ENCODE measurements at regions not wholly inside any gene's neighbourhood (a gene's known extent, or its start where the extent isn't known, plus 50 kb on each side); places are given as distances from the start of the nearest gene placed in this dataset.
A peak's percentile ranks its signal among the peaks of the same experiment; 100 is the strongest.
"Not testable (repeated sequence)": the region's sequence is repeated elsewhere in the genome, so short reads cannot be mapped to it uniquely, and the experiment has no call there.

DNA sequence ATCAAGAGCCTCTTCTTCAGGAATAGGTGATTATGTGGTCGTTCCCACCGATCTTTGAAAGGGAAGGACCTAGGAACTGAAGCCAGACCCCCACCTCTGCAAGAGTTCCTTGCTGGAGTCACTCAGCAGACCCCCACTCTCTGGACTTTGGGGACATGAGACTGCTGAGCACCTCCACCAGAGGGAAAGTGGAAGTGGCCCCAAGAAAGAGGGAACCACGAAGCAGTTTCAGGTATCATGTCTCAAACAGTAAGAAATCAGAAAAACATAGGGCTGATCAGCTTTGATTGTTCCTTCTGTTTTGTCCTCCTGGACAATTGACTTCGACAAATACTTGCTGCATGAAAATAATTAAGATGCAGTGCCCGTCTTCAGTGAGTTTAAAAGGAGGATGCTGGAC, 84.2 kb upstream of the ADORA2B start:
- DNase-seq (ENCODE audit: low read depth in 2 of 2): not testable (repeated sequence)

- DNase-seq (ENCODE audit: low read depth in 2 of 2): not testable (repeated sequence)
These were observed 80.9 kb upstream of the ADORA2B start for GRCh38 chr17:15864061-15864460.

GRCh38 chr17:15864472-15864871, 80.5 kb upstream of the ADORA2B start:
- DNase-seq (ENCODE audit: low read depth in 2 of 2): not testable (repeated sequence)

GRCh38 chr17:15866015-15866414, 78.9 kb upstream of the ADORA2B start:
- not testable (repeated sequence) for DNase-seq (ENCODE audit: low read depth in 2 of 2)

- not testable (repeated sequence) for DNase-seq (ENCODE audit: low read depth in 2 of 2)
These were observed 77.6 kb upstream of the ADORA2B start for GRCh38 chr17:15867331-15867730.

DNA sequence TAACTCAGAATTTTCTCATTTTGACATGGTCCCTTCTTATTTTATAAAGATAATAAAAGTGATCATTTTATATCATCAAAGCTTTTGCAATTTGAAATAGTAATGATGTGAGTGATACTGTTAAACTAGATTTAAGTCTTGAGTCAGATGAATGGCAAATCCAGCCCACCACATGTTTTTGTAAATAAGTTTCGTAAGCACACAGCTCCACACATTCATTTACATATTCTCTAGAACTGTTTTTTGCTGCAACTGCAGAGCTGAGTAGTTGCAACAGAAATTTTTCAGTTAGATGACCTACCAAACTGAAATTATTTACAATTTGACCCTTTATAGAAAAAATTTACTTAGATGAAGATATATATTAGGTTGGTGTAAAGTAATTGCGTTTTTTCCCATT, 75.1 kb upstream of the ADORA2B start:
- DNase-seq (ENCODE audit: low read depth in 2 of 2): not testable (repeated sequence)

GRCh38 chr17:15872677-15873076, 72.3 kb upstream of the ADORA2B start:
- not testable (repeated sequence) for DNase-seq (ENCODE audit: low read depth in 2 of 2)

GRCh38 chr17:15877882-15878500, 66.9 kb upstream of the ADORA2B start:
- not testable (repeated sequence) for DNase-seq (ENCODE audit: low read depth in 2 of 2)

GRCh38 chr17:15882058-15882720, 62.7 kb upstream of the ADORA2B start:
- no peak for DNase-seq (ENCODE audit: low read depth in 2 of 2)

GRCh38 chr17:15882777-15883176, 62.2 kb upstream of the ADORA2B start:
- no peak for DNase-seq (ENCODE audit: low read depth in 2 of 2)

DNA sequence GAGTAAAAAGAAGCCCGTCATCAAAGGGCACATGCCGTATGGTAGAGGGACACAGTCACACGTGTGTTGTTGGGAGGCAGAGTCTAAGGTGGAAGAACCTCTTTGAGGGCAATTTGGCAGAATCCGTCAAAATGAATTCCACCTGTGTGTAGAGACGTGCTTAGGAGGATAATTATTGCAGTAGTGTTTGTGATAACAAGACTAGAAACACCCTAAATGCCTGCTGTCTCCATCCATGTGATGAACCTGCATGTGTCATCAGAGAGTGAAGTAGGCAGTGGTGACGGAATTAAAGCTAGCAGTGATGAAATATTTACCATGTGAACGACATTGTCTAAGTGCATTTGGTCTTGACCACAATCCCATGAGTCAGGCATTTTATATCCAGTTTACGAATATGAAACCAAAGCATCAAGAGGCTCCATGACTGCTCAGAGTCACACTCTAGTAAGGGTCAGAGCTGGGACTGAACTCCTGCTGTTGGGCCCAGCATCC, 61.3 kb upstream of the ADORA2B start:
- no peak for DNase-seq (ENCODE audit: low read depth in 2 of 2)

GRCh38 chr17:15884731-15885130, 60.2 kb upstream of the ADORA2B start:
- peak in 1 of 2 donors; percentile 24 for DNase-seq (ENCODE audit: low read depth in 2 of 2)

DNA sequence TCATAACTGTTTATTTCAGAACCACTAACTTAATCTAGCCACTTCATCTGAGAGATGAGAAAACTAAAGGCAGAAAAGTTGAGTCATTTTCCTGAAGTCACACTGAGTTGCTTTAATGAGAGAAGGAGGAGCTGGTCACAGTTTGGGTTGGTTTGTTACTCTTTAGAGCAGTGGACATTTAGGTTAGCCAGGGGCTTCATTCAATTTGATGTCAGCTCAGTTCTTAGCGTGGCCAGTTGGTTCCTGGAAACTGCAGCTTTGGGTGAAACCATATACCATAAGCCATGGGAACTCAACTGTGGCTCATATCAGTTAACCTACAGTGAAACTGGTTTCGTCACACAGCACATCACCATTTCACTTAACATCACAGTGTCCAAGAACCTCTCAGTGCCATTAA, 59.2 kb upstream of the ADORA2B start:
- DNase-seq (ENCODE audit: low read depth in 2 of 2): peak in 1 of 2 donors; percentile 41

GRCh38 chr17:15886221-15886620, 58.7 kb upstream of the ADORA2B start:
- DNase-seq (ENCODE audit: low read depth in 2 of 2): no peak

- DNase-seq (ENCODE audit: low read depth in 2 of 2): no peak
These were observed 58.1 kb upstream of the ADORA2B start for GRCh38 chr17:15886804-15887203.

DNA sequence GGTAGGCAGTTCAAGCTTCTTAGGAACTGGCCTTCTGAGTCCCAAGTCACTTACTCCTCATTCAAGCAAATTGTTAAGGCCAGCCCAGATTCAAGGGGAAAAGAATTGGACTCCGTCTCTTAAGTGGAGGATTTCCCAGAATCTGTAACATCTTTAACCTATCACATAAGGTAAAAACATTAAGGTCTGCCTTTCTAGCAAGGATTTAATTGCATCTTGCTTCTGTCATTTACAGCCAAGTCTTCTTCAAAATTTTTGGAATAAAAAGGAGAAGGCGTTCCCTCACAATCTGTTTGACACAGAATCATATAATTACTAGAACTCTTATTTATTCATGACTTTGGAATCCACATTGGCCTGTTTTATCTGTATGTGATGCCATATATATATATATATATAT, 56.5 kb upstream of the ADORA2B start:
- no peak for DNase-seq (ENCODE audit: low read depth in 2 of 2)

DNA sequence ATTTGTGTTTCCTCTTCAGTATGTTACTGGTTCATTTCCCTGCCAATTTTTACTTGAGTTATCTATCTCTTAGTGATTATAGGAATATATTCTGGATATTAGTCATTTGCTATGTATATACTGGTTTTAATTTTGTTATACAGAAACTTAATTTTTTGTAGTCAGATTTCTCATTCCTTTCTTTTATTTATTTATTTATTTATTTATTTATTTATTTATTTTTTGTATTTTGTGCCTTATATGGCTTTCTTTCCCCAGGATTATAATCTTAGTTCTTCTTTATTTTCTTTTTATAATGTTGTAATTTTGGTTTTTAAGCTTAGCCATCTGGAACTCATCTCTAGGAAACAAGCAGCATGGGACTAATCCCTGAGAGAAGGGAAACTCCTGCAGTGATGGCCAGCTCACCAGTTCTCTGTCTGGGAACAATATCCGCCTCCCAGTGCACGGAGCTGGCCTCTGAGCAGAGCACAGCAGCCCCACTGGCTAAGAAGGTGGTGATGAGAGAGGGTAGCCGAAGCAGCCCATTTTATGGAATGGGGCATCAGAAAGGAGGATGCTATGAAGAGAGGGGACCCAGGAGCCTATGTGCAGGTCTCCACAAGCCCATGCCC, 54.5 kb upstream of the ADORA2B start:
- DNase-seq (ENCODE audit: low read depth in 2 of 2): no peak

DNA sequence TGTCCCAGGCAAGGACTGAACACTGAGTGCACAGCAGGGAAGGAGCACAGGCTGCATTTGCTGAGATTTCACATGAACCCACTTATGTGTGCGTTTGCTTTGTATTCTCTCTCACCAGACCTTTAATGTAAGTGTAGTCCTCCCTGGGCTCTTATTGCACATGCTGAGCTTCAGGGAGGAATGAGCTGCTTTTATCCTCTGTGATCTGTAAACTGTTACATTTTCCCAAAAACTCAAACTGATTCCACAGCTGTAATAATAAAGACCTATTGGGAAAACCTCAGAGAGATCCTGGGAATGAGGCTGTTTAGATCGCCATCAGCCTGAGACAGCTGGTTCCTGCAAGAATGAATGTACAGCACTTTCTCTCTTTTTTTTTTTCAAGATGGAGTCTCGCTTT, 53.6 kb upstream of the ADORA2B start:
- no peak for DNase-seq (ENCODE audit: low read depth in 2 of 2)

DNA sequence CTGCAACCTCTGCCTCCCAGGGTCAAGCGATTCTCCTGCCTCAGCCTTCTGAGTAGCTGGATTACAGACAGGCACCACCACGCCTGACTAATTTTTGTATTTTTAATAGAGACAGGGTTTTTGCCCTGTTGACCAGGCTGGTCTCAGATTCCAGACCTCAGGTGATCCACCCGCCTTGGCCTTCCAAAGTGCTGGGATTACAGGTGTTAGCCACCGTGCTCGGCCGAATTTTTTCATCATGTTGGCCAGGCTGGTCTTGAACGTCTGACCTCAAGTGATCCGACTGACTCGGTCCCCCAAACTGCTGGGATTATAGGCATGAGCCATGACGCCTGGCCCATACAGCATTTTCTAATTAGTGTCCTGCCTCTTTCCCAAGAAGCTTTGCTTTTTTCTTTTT, 52.7 kb upstream of the ADORA2B start:
- DNase-seq (ENCODE audit: low read depth in 2 of 2): no peak

DNA sequence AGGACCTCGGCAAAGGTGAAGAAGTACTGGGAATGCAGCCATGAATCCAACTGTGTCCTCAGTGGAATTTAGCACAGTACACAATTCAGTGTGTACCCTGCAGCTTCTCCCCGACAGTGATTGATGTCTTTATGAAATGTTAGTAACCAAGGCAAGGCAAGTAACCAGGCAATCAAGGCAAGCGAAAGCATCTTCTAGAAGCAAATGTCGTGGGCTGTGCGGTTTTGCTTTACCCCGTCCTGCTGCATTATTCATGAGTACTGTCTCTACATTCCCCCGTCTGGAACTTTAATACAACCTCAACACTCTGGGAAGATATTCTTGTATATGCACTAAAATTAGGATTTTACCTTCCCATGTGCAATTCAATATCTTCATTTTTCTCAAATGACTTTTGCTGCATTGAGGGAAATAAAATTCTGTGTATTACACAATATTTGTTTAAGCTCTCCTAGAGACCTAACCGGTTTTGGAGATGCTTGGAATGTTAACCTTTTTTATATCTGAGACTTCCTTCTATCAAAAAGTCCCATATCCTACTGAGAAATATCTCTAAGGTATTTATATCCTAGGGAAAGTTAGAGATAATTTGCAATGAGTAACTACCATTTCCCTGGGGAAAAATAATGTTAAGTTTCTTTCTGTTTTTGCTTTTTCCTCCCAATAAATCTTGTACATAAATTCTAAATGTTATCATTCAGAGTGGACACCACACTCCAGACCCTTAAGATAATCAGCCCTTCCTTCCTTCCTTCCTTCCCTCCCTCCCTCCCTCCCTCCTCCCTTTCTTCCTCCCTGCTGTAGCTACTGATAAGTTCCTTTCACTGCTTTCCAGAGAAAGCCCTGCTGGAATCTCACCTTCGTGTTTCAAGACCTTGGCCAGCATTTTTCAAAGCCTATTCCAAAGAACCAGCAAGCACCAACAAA, 51.9 kb upstream of the ADORA2B start:
- DNase-seq (ENCODE audit: low read depth in 2 of 2): no peak

- peak; percentile 29 to 47 for DNase-seq (ENCODE audit: low read depth in 2 of 2)
These were observed 51.3 kb upstream of the ADORA2B start for GRCh38 chr17:15893658-15894024.

DNA sequence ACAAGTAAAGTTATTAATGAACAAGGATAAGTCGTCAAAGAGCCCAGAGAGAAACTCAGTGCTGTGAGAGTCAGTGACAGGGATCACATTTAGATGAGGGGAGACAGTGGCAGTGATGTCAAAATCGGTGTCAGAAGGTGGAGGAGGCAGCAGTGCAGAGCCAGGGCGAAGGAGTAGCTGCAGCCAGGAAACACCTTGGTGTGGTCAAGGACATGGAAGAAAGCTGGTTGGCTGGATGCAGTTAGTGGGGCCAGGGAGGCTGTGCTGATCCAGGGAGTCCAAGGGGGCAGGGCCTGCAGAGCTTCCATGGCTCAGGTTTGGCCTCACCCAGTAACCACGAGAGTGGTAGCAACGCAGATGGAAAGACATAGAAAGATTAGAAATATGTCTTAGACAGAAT, 50.7 kb upstream of the ADORA2B start:
- DNase-seq (ENCODE audit: low read depth in 2 of 2): no peak

All from lung microvascular endothelial cell (primary cell).